RWPE1 (cell line): ENCODE measurements at regions not wholly inside any gene's neighbourhood (a gene's known extent, or its start where the extent isn't known, plus 50 kb on each side); places are given as distances from the start of the nearest gene placed in this dataset.

Source experiments
- CTCF ChIA-PET: fragments of 350-600 bp; sonication (Branson Sonifier 250); formaldehyde crosslinking; extraction: SDS; loops from one replicate; lab custom pipeline; 2021; lab: Yijun Ruan, JAX
- POLR2A ChIA-PET: fragments of 400-600 bp; formaldehyde crosslinking; extraction: SDS; loops from one replicate; lab custom pipeline; 2020; ENCODE audit warnings: antibody characterized with exemption; ENCODE audit not compliant: low non-redundant PET; lab: Yijun Ruan, JAX
- DNase-seq: peaks from one replicate; pipeline ENCODE4 v3.0.0; 2012; ENCODE audit warnings: low spot score
- H3K27ac ChIP-seq: fragments of 450-650 bp; 2 replicates; pipeline ENCODE4 v1.5.1; 2017
- TF ChIP-seq, protein P1 (sequence below): fragments of 450-650 bp; conservative IDR thresholded peaks from 2 replicates; pipeline ENCODE4 v1.5.1; 2017; ENCODE audit warnings: low read depth, mild to moderate bottlenecking

DNA sequence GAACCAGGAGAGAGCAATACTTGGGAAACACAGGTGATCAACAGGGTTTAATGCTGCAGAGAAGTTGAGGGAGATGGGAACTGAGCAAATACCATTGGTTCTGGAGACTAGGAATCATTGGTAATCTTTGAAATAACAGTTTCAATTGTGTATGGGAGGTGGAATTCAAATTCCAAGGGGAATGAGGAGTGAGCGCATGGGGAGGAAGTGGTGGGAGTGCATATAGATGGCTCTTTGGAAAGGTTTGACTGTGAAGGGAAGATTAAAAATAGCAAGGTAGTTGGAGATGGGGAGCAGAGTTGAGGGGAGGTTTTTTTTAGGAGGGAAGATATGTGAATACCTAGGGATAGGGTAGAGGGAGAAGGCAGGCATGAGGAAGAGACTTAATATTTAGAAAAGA lies 51.1 kb upstream of the ROPN1 start:
- CTCF ChIA-PET = no interaction called here
- POLR2A ChIA-PET = no interaction called here
- H3K27ac ChIP-seq = no peak overlapping the region
- no peak for DNase-seq
- TF ChIP-seq, protein P1, sequence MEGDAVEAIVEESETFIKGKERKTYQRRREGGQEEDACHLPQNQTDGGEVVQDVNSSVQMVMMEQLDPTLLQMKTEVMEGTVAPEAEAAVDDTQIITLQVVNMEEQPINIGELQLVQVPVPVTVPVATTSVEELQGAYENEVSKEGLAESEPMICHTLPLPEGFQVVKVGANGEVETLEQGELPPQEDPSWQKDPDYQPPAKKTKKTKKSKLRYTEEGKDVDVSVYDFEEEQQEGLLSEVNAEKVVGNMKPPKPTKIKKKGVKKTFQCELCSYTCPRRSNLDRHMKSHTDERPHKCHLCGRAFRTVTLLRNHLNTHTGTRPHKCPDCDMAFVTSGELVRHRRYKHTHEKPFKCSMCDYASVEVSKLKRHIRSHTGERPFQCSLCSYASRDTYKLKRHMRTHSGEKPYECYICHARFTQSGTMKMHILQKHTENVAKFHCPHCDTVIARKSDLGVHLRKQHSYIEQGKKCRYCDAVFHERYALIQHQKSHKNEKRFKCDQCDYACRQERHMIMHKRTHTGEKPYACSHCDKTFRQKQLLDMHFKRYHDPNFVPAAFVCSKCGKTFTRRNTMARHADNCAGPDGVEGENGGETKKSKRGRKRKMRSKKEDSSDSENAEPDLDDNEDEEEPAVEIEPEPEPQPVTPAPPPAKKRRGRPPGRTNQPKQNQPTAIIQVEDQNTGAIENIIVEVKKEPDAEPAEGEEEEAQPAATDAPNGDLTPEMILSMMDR = no peak

- ChIA-PET POLR2A (no interaction called here), CTCF (no interaction called here)
- H3K27ac ChIP-seq = no peak overlapping the region
- TF ChIP-seq, protein P1 = no peak
- DNase-seq = no peak
These were observed 53.0 kb upstream of the ROPN1 start for GRCh38 chr3:124044956-124045355.

- no peak overlapping the region for H3K27ac ChIP-seq
- no peak for DNase-seq
- ChIA-PET CTCF (interaction anchor here (0.6 kb wide), 1 partner anchor 149 kb away, joined by 4 read pairs; no protein-coding TSS in a partner anchor), POLR2A (no interaction called here)
- TF ChIP-seq, protein P1 = no peak
These were observed 57.3 kb upstream of the ROPN1 start for GRCh38 chr3:124048967-124049798.

DNA sequence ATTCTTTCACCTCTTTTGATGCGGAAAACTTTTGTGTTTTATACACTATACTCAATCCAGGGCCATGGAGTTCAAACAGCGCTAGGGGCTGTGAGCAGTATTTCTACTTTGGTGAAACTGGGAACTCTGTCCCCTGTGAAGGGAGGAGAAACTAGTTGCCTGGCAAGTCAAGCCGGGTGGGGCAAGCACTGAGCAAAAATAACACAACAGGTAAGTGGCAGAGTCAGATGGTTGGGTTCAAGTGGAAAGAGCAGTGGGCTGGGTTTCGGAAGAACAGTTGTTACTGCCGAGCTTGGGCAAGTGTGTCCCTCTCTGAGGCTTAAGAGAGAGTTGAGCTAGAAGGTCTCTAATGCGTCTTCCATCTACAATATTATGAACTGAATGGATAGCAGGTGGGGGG lies 59.7 kb upstream of the ROPN1 start:
- CTCF ChIA-PET = no interaction called here
- no peak for DNase-seq
- POLR2A ChIA-PET = no interaction called here
- TF ChIP-seq, protein P1 = no peak
- no peak overlapping the region for H3K27ac ChIP-seq

DNA sequence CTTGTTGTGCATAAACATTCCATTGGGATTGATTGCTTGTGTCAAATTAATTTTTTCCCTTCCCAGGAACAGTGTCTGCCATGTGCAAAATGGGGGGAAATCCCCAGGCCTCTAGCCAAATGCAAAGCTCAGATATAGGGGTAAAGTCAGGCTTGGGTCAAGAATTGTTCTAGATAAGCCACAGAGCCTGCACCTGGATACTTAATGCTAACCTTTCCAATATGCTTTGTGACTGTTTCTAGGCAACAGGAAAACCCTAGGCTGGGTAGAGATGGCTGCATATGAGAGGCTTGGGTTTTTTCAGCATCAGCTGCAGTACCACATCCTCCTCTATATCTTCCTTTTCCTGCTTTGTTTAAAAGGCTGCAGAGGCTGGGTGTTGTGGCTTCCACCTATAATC lies 61.9 kb upstream of the ROPN1 start:
- CTCF ChIA-PET = no interaction called here
- POLR2A ChIA-PET = no interaction called here
- no peak overlapping the region for H3K27ac ChIP-seq
- TF ChIP-seq, protein P1 = no peak
- DNase-seq = no peak

DNA sequence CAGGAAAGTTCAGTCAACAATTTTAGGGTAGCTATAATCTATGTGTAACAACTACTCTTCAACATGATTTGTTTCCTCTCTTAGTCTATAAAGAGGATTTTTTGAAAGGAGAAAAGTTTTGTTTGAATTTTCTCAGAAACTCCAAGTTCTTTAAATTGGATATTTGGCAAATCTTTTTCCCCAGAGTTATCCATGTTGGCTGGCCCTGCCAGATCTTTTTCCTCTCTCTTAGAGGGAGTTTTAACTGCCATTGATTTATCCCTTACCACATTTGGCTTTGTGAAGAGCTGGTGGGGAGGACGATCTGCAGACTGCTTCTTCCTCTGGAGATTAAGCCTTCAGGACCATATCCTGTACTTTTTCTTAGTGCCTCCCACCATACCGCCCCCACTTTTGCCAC lies 64.9 kb upstream of the ROPN1 start:
- TF ChIP-seq, protein P1 = no peak
- POLR2A ChIA-PET = no interaction called here
- DNase-seq = no peak
- H3K27ac ChIP-seq = no peak overlapping the region
- CTCF ChIA-PET = interaction anchor here (1.1 kb wide), 1 partner anchor 22 kb away, joined by 3 read pairs; no protein-coding TSS in a partner anchor
